ENCODE measurements at regions not wholly inside any gene's neighbourhood (a gene's known extent, or its start where the extent isn't known, plus 50 kb on each side); places are given as distances from the start of the nearest gene placed in this dataset.

GRCh38 chr7:131642429-131642828 is 86.0 kb upstream of the PODXL start:
- TF ChIP-seq ARNT (IDR thresholded peaks at IDR 0.05) (no peak), SUZ12 (IDR thresholded peaks at IDR 0.05) (no peak), ELF4 (IDR thresholded peaks at IDR 0.05) (no peak), FOXM1 (IDR thresholded peaks at IDR 0.05; ENCODE audit: borderline replicate concordance) (no peak), TARDBP (IDR thresholded peaks at IDR 0.05) (no peak), BHLHE40 (IDR thresholded peaks at IDR 0.05; ENCODE audit: borderline replicate concordance) (no peak), ZNF384 (IDR thresholded peaks at IDR 0.05) (no peak)
- TF ChIP-seq, protein P1, sequence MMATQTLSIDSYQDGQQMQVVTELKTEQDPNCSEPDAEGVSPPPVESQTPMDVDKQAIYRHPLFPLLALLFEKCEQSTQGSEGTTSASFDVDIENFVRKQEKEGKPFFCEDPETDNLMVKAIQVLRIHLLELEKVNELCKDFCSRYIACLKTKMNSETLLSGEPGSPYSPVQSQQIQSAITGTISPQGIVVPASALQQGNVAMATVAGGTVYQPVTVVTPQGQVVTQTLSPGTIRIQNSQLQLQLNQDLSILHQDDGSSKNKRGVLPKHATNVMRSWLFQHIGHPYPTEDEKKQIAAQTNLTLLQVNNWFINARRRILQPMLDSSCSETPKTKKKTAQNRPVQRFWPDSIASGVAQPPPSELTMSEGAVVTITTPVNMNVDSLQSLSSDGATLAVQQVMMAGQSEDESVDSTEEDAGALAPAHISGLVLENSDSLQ (IDR thresholded peaks at IDR 0.05), result no peak
